ENCODE measurements at regions not wholly inside any gene's neighbourhood (a gene's known extent, or its start where the extent isn't known, plus 50 kb on each side); places are given as distances from the start of the nearest gene placed in this dataset.
A peak's percentile ranks its signal among the peaks of the same experiment; 100 is the strongest.

- Mint-ChIP-seq H3K27ac (no peak overlapping the region; the same call in 1 of the 2 replicates), H3K4me1 (peaks cover 7% of the 10 kb centered on the region), H3K36me3 (peaks cover 5% of the 10 kb centered on the region), H3K4me3 (no peak overlapping the region), H3K9me3 (peaks cover 14% of the 10 kb centered on the region), H3K27me3 (ENCODE audit: low read depth) (peaks cover 15% of the 10 kb centered on the region)
- ChIA-PET POLR2A (no interaction called here), CTCF (interaction anchor here (0.9 to 1.8 kb wide), 3 partner anchors 57 to 127 kb away, joined by 3 to 6 read pairs (median 4); no protein-coding TSS in a partner anchor)
- TF ChIP-seq ZNF121 (CRISPR knock-in tag; IDR thresholded peaks at IDR 0.05): no peak
- no peak for TF ChIP-seq CREM (CRISPR knock-in tag; IDR thresholded peaks at IDR 0.05)
- no peak for TF ChIP-seq IRF1 (CRISPR knock-in tag; IDR thresholded peaks at IDR 0.05)
- no peak for TF ChIP-seq NFATC4 (CRISPR knock-in tag; IDR thresholded peaks at IDR 0.05)
- no peak for TF ChIP-seq ZBTB21 (CRISPR knock-in tag; IDR thresholded peaks at IDR 0.05; ENCODE audit: borderline replicate concordance)
- TF ChIP-seq OVOL2 (CRISPR knock-in tag; IDR thresholded peaks at IDR 0.05; ENCODE audit: borderline replicate concordance): no peak
- TF ChIP-seq ERG (CRISPR knock-in tag; IDR thresholded peaks at IDR 0.05): no peak
- TF ChIP-seq CREB1 (CRISPR knock-in tag; IDR thresholded peaks at IDR 0.05): no peak
- TF ChIP-seq MYBL2 (CRISPR knock-in tag; IDR thresholded peaks at IDR 0.05): no peak
- TF ChIP-seq, protein P1, sequence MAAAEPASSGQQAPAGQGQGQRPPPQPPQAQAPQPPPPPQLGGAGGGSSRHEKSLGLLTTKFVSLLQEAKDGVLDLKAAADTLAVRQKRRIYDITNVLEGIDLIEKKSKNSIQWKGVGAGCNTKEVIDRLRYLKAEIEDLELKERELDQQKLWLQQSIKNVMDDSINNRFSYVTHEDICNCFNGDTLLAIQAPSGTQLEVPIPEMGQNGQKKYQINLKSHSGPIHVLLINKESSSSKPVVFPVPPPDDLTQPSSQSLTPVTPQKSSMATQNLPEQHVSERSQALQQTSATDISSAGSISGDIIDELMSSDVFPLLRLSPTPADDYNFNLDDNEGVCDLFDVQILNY (CRISPR knock-in tag; IDR thresholded peaks at IDR 0.05): no peak
- no peak for TF ChIP-seq ZNF423 (CRISPR knock-in tag; IDR thresholded peaks at IDR 0.05)
- TF ChIP-seq ATF2 (CRISPR knock-in tag; IDR thresholded peaks at IDR 0.05; ENCODE audit: borderline replicate concordance, low read depth): no peak
- TF ChIP-seq GABPB1 (CRISPR knock-in tag; IDR thresholded peaks at IDR 0.05): no peak
- TF ChIP-seq NFE2L1 (CRISPR knock-in tag; IDR thresholded peaks at IDR 0.05): no peak
- TF ChIP-seq RORB (CRISPR knock-in tag; IDR thresholded peaks at IDR 0.05): no peak
- no peak for TF ChIP-seq KAT7 (CRISPR knock-in tag; IDR thresholded peaks at IDR 0.05; ENCODE audit: borderline replicate concordance)
- no peak for ATAC-seq
- no peak for DNase-seq (ENCODE audit: low spot score)
Observed at GRCh38 chr6:145507239-145507638, 228.1 kb downstream of the EPM2A start.

- Mint-ChIP-seq H3K4me1 (peaks cover 7% of the 10 kb centered on the region), H3K27ac (no peak overlapping the region), H3K27me3 (ENCODE audit: low read depth) (peaks cover 15% of the 10 kb centered on the region), H3K9me3 (peaks cover 14% of the 10 kb centered on the region), H3K4me3 (no peak overlapping the region), H3K36me3 (peaks cover 5% of the 10 kb centered on the region)
- peak; percentile 16 for DNase-seq (ENCODE audit: low spot score)
- peak; percentile 100 for ATAC-seq
- peak; percentile 30 for TF ChIP-seq CTCF (IDR thresholded peaks at IDR 0.05)
- TF ChIP-seq E2F1 (CRISPR knock-in tag; IDR thresholded peaks at IDR 0.05): no peak
- POLR2A ChIA-PET: no interaction called here
- CTCF ChIA-PET: interaction anchor here (0.9 to 1.8 kb wide), 5 partner anchors 58 to 156 kb away, joined by 3 to 6 read pairs (median 4); no protein-coding TSS in a partner anchor
Observed at GRCh38 chr6:145508107-145508506, 227.2 kb downstream of the EPM2A start.

Data from WTC11 (cell line).